ENCODE measurements at regions not wholly inside any gene's neighbourhood (a gene's known extent, or its start where the extent isn't known, plus 50 kb on each side); places are given as distances from the start of the nearest gene placed in this dataset.

DNA sequence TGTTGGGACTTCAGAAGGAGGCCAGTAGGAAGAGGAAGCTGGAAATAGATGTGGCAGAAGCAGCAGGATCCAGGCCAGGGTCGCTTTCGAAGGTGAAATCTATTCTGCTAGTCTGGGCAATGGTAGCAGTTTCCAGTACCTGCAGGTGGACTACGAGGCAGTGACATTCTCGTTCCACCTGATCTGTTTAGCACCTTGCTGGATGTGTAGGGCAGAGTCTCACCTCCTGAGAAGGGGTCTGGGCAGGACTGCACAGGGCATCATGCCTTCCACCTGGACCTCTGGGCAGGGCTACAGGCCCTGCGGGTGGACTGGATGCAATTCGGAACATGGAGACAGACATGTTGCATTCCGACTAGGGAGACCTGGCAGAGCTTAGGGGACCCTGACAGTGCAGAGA, 254.8 kb upstream of the ZNF32 start:
- TF ChIP-seq, protein P1, sequence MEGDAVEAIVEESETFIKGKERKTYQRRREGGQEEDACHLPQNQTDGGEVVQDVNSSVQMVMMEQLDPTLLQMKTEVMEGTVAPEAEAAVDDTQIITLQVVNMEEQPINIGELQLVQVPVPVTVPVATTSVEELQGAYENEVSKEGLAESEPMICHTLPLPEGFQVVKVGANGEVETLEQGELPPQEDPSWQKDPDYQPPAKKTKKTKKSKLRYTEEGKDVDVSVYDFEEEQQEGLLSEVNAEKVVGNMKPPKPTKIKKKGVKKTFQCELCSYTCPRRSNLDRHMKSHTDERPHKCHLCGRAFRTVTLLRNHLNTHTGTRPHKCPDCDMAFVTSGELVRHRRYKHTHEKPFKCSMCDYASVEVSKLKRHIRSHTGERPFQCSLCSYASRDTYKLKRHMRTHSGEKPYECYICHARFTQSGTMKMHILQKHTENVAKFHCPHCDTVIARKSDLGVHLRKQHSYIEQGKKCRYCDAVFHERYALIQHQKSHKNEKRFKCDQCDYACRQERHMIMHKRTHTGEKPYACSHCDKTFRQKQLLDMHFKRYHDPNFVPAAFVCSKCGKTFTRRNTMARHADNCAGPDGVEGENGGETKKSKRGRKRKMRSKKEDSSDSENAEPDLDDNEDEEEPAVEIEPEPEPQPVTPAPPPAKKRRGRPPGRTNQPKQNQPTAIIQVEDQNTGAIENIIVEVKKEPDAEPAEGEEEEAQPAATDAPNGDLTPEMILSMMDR (IDR thresholded peaks at IDR 0.05; ENCODE audit: low read depth, low read length), result no peak
- no peaks in the 10 kb centered on the region for H3K9me3 ChIP-seq (ENCODE audit: control insufficient read depth, insufficient read depth, low read length)
- H3K4me3 ChIP-seq (ENCODE audit: low read depth, low read length), result no peak overlapping the region
- ChIA-PET POLR2A (no interaction called here), CTCF (no interaction called here)
- no peaks in the 10 kb centered on the region for H3K27me3 ChIP-seq (ENCODE audit: control insufficient read depth, insufficient read depth, low read length)
- H3K27ac ChIP-seq (ENCODE audit: low read depth, low read length), result no peak overlapping the region
- DNase-seq (ENCODE audit: low read depth, low spot score), result no peak

DNA sequence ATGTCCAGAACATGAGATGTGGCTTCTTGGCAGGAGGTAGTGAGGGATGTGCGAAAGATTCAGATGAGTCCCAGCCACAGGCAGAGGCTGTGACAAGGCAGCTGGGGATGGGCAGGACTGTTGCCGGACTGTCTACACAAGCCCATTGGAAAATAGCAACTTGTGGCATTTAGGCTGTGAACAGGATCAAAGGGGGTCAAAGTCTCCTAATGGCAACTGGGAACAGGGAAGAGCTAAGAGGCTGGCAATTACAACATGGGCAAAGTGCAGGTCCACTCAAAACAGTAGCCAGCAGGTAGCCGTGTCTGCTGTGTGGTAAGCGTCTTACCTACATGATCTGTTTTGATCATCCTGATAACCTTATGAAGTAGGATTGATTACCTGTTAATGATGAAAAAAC, 254.2 kb upstream of the ZNF32 start:
- DNase-seq (ENCODE audit: low read depth, low spot score), result no peak
- ChIA-PET POLR2A (no interaction called here), CTCF (no interaction called here)
- TF ChIP-seq, protein P1 (IDR thresholded peaks at IDR 0.05; ENCODE audit: low read depth, low read length), result no peak
- no peaks in the 10 kb centered on the region for H3K9me3 ChIP-seq (ENCODE audit: control insufficient read depth, insufficient read depth, low read length)
- no peak overlapping the region for H3K27ac ChIP-seq (ENCODE audit: low read depth, low read length)
- no peaks in the 10 kb centered on the region for H3K27me3 ChIP-seq (ENCODE audit: control insufficient read depth, insufficient read depth, low read length)
- no peak overlapping the region for H3K4me3 ChIP-seq (ENCODE audit: low read depth, low read length)

DNA sequence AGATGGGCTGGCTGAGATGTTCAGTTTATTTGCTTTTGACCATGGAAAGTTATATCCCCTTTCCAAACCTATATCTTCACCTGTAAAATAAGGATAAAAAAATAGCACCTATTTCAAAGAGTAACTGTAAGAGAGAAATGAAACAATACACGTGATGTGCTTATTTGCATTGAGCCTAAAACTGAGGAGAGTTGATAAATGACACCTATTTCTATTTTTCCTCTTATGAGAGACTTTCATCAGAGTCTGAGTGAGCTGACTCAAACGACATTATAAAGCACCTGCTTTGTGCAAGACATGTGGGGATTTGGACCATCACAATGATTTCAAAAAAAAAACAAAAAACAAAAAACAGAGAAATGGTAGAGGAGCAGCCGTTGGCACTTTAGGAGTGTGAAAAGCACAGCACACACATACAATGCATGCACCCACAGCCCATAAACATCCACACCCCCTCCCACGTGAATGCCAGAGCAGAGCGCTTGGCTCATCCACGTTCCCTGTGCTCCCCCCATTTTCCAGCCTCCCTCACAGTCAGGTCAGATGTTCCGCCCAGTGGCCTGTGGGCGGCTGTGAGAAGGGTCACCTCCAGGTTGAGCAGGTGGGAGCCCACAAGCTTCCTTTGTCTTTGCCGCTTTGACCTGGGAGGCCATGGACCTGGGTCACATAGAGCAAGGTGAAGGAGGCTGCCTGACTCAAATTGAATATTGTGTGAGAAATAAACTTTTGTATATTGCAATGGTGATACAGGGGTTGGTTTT, 253.2 kb upstream of the ZNF32 start:
- no peaks in the 10 kb centered on the region for H3K9me3 ChIP-seq (ENCODE audit: control insufficient read depth, insufficient read depth, low read length)
- H3K27me3 ChIP-seq (ENCODE audit: control insufficient read depth, insufficient read depth, low read length), result no peaks in the 10 kb centered on the region
- ChIA-PET CTCF (interaction anchor here (0.8 to 1.8 kb wide), 4 partner anchors 9 to 212 kb away, joined by 3 to 8 read pairs (median 6); no protein-coding TSS in a partner anchor), POLR2A (no interaction called here)
- no peak overlapping the region for H3K27ac ChIP-seq (ENCODE audit: low read depth, low read length)
- H3K4me3 ChIP-seq (ENCODE audit: low read depth, low read length), result no peak overlapping the region
- TF ChIP-seq, protein P1 (IDR thresholded peaks at IDR 0.05; ENCODE audit: low read depth, low read length), result no peak
- no peak for DNase-seq (ENCODE audit: low read depth, low spot score)

DNA sequence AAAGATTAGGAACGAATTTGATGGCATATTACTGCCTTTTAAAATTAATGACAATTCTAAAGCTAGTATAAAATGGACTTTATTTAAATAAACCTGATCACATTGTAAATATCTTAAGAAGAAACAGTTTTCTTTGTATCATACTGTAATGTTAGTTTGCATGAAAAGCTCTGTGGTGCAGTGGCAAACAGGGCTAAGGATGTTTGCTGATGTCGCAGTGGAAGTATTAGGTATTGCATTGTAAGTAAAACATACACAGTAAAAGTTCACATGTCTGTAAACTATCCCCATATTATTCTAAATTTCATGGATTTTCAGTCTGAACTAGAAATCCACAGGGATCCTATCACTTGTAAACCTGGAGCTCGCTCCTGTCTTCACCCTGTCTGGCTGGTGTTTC, 252.6 kb upstream of the ZNF32 start:
- TF ChIP-seq, protein P1 (IDR thresholded peaks at IDR 0.05; ENCODE audit: low read depth, low read length), result peak; percentile 48
- CTCF ChIA-PET, result interaction anchor here (0.6 to 1.8 kb wide), 6 partner anchors 10 to 212 kb away, joined by 3 to 8 read pairs (median 4); no protein-coding TSS in a partner anchor
- Histone ChIP-seq H3K27me3 (ENCODE audit: control insufficient read depth, insufficient read depth, low read length) (no peaks in the 10 kb centered on the region), H3K9me3 (ENCODE audit: control insufficient read depth, insufficient read depth, low read length) (no peaks in the 10 kb centered on the region), H3K27ac (ENCODE audit: low read depth, low read length) (no peak overlapping the region), H3K4me3 (ENCODE audit: low read depth, low read length) (no peak overlapping the region)
- DNase-seq (ENCODE audit: low read depth, low spot score), result no peak
- POLR2A ChIA-PET, result no interaction called here

DNA sequence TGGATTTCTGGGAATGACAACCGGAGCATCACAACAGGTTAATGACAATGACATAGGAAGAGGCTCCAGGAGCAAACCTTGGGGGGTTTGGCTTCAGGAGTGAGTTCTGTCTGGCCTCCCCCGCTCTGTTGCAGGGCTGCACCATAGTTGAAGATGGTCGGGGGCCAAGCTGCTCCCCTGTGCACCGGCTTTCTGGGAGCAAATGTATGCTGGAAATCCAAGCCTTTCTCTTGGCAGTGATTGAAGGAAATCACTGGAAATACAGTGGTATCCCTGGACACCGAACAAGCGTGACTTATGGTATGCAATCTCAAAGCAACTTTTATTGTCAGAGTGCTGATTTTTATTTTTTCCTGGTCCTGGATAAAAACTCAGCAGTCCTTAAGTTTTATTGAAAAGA, 251.9 kb upstream of the ZNF32 start:
- Histone ChIP-seq H3K27ac (ENCODE audit: low read depth, low read length) (no peak overlapping the region), H3K9me3 (ENCODE audit: control insufficient read depth, insufficient read depth, low read length) (no peaks in the 10 kb centered on the region)
- CTCF ChIA-PET, result interaction anchor here (0.6 to 1.8 kb wide), 5 partner anchors 11 to 721 kb away, joined by 3 to 8 read pairs (median 3); no protein-coding TSS in a partner anchor

More for the DNA sequence above, 251.9 kb upstream of the ZNF32 start:
- TF ChIP-seq, protein P1 (IDR thresholded peaks at IDR 0.05; ENCODE audit: low read depth, low read length), result no peak
- H3K4me3 ChIP-seq (ENCODE audit: low read depth, low read length), result no peak overlapping the region
- POLR2A ChIA-PET, result no interaction called here
- DNase-seq (ENCODE audit: low read depth, low spot score), result no peak
- H3K27me3 ChIP-seq (ENCODE audit: control insufficient read depth, insufficient read depth, low read length), result no peaks in the 10 kb centered on the region
